GM23338 (cell line): ENCODE measurements at regions not wholly inside any gene's neighbourhood (a gene's known extent, or its start where the extent isn't known, plus 50 kb on each side); places are given as distances from the start of the nearest gene placed in this dataset.

Experiments
- CREB1 ChIP-seq: fragments of 250-450 bp; sonication (Bioruptor Pico); IDR thresholded peaks from 2 replicates; pipeline ENCODE4 v1.5.0; 2020; ENCODE audit warnings: low read depth, mild to moderate bottlenecking, moderate library complexity
- CTCF ChIP-seq, 2 experiments: fragments of 200-600 bp in 1 of 2; sonication (generic) in 1 of 2; conservative IDR thresholded peaks; 2 replicates each; pipeline versions ENCODE4 v1.5.1 to v1.6.1; 2016 to 2017; ENCODE audit warnings: antibody characterized with exemption in 2 of 2, low read depth in 2 of 2, mild to moderate bottlenecking in 2 of 2, moderate library complexity in 1 of 2
- ETS1 ChIP-seq: IDR thresholded peaks from 2 replicates; pipeline ENCODE4 v1.6.1; 2016; ENCODE audit warnings: antibody characterized with exemption
- EZH2 ChIP-seq: fragments of 200-600 bp; sonication (generic); IDR thresholded peaks from one replicate; pipeline ENCODE4 v1.8.0; 2017; ENCODE audit warnings: antibody characterized with exemption, mild to moderate bottlenecking, low read depth; ENCODE audit not compliant: unreplicated experiment
- EZH2phosphoT487 ChIP-seq: fragments of 200-600 bp; sonication (generic); IDR thresholded peaks from one replicate; pipeline ENCODE4 v1.8.1; 2018; ENCODE audit warnings: antibody characterized with exemption; ENCODE audit not compliant: unreplicated experiment
- JUNB ChIP-seq: IDR thresholded peaks from one replicate; pipeline ENCODE4 v1.6.1; 2016; ENCODE audit warnings: antibody characterized with exemption; ENCODE audit not compliant: unreplicated experiment
- POLR2AphosphoS5 ChIP-seq: IDR thresholded peaks from 2 replicates; pipeline ENCODE4 v1.6.1; 2016; ENCODE audit warnings: antibody characterized with exemption, low read depth
- REST ChIP-seq: IDR thresholded peaks from one replicate; pipeline ENCODE4 v1.6.1; 2018; ENCODE audit warnings: antibody characterized with exemption; ENCODE audit not compliant: unreplicated experiment
- STAT1 ChIP-seq: IDR thresholded peaks from one replicate; pipeline ENCODE4 v1.6.1; 2016; ENCODE audit warnings: antibody characterized with exemption; ENCODE audit not compliant: unreplicated experiment
- ZNF114 ChIP-seq: fragments of 250-450 bp; sonication (Bioruptor Pico); IDR thresholded peaks from 2 replicates; pipeline ENCODE4 v1.5.0; 2020; ENCODE audit warnings: mild to moderate bottlenecking, moderate library complexity
- ZNF331 ChIP-seq: fragments of 250-450 bp; sonication (Bioruptor Pico); IDR thresholded peaks from 2 replicates; pipeline ENCODE4 v1.5.0; 2020; ENCODE audit warnings: low read depth, mild to moderate bottlenecking, moderate library complexity
- ZNF462 ChIP-seq: fragments of 250-450 bp; sonication (Bioruptor Pico); IDR thresholded peaks from 2 replicates; pipeline ENCODE4 v1.5.0; 2020; ENCODE audit warnings: mild to moderate bottlenecking, moderate library complexity

DNA sequence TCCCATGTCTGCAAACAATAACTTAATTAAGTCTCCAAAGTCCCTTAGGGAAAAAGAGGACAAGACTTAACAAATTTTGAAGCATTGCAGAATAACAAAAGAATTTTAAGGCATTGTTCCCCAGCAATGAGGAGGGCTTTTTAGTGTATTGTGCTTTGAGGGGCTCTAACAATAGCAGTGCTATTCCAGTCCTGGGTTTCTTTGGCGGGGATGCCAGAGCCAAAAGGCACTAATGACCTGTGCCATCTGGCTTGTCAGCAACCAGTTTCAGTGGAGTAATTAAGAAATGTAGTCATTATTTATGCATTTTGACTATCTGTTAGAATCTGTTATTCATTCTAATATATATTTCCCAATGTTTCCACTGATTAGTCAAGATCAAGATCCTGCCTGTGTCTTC, 575.4 kb downstream of the SPRY1 start:
- no peak for TF ChIP-seq EZH2phosphoT487
- no peak for TF ChIP-seq CTCF (conservative IDR thresholded peaks at IDR 0.05; ENCODE audit: low read depth in 2 of 2)
- no peak for TF ChIP-seq EZH2
- TF ChIP-seq JUNB = no peak
- TF ChIP-seq CREB1 = no peak
- no peak for TF ChIP-seq POLR2AphosphoS5
- TF ChIP-seq REST = no peak
- no peak for TF ChIP-seq ZNF114 (CRISPR knock-in tag)
- TF ChIP-seq STAT1 = no peak
- TF ChIP-seq ZNF462 (CRISPR knock-in tag) = no peak
- no peak for TF ChIP-seq ZNF331 (CRISPR knock-in tag)
- TF ChIP-seq ETS1 = no peak
